HEK293 (cell line): ENCODE measurements at regions not wholly inside any gene's neighbourhood (a gene's known extent, or its start where the extent isn't known, plus 50 kb on each side); places are given as distances from the start of the nearest gene placed in this dataset.

Experiments
- FEZF1 ChIP-seq: fragments of 450-650 bp; formaldehyde crosslinking; IDR thresholded peaks from 2 replicates; pipeline ENCODE4 v1.5.1; 2016; ENCODE audit warnings: missing biosample characterization, missing genetic modification characterization
- GLI2 ChIP-seq: fragments of 450-650 bp; formaldehyde crosslinking; IDR thresholded peaks from 2 replicates; pipeline ENCODE4; 2017; ENCODE audit warnings: missing biosample characterization, missing genetic modification characterization, low read depth, borderline replicate concordance
- HOXA7 ChIP-seq: sonication (generic); formaldehyde crosslinking; IDR thresholded peaks from 2 replicates; pipeline ENCODE4 v1.8.1; 2022; ENCODE audit warnings: missing genetic modification reagents, borderline replicate concordance
- PBX3 ChIP-seq: sonication (generic); formaldehyde crosslinking; IDR thresholded peaks from 2 replicates; pipeline ENCODE4 v1.8.1; 2022; ENCODE audit warnings: mild to moderate bottlenecking, moderate library complexity, missing genetic modification reagents
- PRDM1 ChIP-seq: fragments of 450-650 bp; formaldehyde crosslinking; IDR thresholded peaks from 2 replicates; pipeline ENCODE4; 2016; ENCODE audit warnings: missing biosample characterization, missing genetic modification characterization
- RBAK ChIP-seq: fragments of 450-650 bp; formaldehyde crosslinking; IDR thresholded peaks from 2 replicates; pipeline ENCODE4 v1.5.1; 2016; ENCODE audit warnings: missing biosample characterization, missing genetic modification characterization
- TCF7L2 ChIP-seq: IDR thresholded peaks from 2 replicates; pipeline ENCODE4 v1.6.1; 2011; ENCODE audit warnings: low read depth, mild to moderate bottlenecking, inconsistent platforms, low read length, moderate library complexity, borderline replicate concordance
- ZBTB8A ChIP-seq: fragments of 450-650 bp; formaldehyde crosslinking; IDR thresholded peaks from 2 replicates; pipeline ENCODE4 v1.5.1; 2016; ENCODE audit warnings: missing biosample characterization, missing genetic modification characterization
- ZFHX2 ChIP-seq: fragments of 450-650 bp; formaldehyde crosslinking; conservative IDR thresholded peaks from 2 replicates; pipeline ENCODE4 v1.5.1; 2016; ENCODE audit warnings: missing biosample characterization, missing genetic modification characterization
- ZNF155 ChIP-seq: fragments of 450-650 bp; formaldehyde crosslinking; IDR thresholded peaks from 2 replicates; pipeline ENCODE4 v1.5.1; 2016; ENCODE audit warnings: missing biosample characterization, missing genetic modification characterization
- ZNF169 ChIP-seq: fragments of 450-650 bp; formaldehyde crosslinking; IDR thresholded peaks from 2 replicates; pipeline ENCODE4 v1.5.1; 2016; ENCODE audit warnings: missing biosample characterization, missing genetic modification characterization
- ZNF175 ChIP-seq: fragments of 450-650 bp; formaldehyde crosslinking; IDR thresholded peaks from 2 replicates; pipeline ENCODE4 v1.5.1; 2016; ENCODE audit warnings: missing biosample characterization, missing genetic modification characterization
- ZNF184 ChIP-seq: fragments of 450-650 bp; IDR thresholded peaks from 2 replicates; pipeline ENCODE4 v1.5.1; 2018; ENCODE audit warnings: missing biosample characterization, mild to moderate bottlenecking, missing genetic modification characterization
- ZNF23 ChIP-seq: fragments of 450-650 bp; formaldehyde crosslinking; IDR thresholded peaks from 2 replicates; pipeline ENCODE4 v1.5.1; 2016; ENCODE audit warnings: missing biosample characterization, missing genetic modification characterization, borderline replicate concordance
- ZNF239 ChIP-seq: fragments of 450-650 bp; formaldehyde crosslinking; IDR thresholded peaks from 2 replicates; pipeline ENCODE4 v1.5.1; 2016; ENCODE audit warnings: missing biosample characterization, missing genetic modification characterization
- ZNF248 ChIP-seq: fragments of 450-650 bp; formaldehyde crosslinking; IDR thresholded peaks from 2 replicates; pipeline ENCODE4 v1.5.1; 2017; ENCODE audit warnings: missing biosample characterization, missing genetic modification characterization
- ZNF302 ChIP-seq: fragments of 450-650 bp; formaldehyde crosslinking; IDR thresholded peaks from 2 replicates; pipeline ENCODE4 v1.5.1; 2016; ENCODE audit warnings: missing biosample characterization, missing genetic modification characterization, low read depth
- ZNF354C ChIP-seq: fragments of 450-650 bp; formaldehyde crosslinking; IDR thresholded peaks from 2 replicates; pipeline ENCODE4 v1.5.1; 2016; ENCODE audit warnings: missing biosample characterization, missing genetic modification characterization, low read depth, borderline replicate concordance
- ZNF48 ChIP-seq: fragments of 450-650 bp; formaldehyde crosslinking; IDR thresholded peaks from 2 replicates; pipeline ENCODE4 v1.5.1; 2016; ENCODE audit warnings: missing biosample characterization, missing genetic modification characterization
- ZNF518A ChIP-seq: fragments of 450-650 bp; formaldehyde crosslinking; conservative IDR thresholded peaks from 2 replicates; pipeline ENCODE4 v1.5.1; 2016; ENCODE audit warnings: low read depth, missing biosample characterization, missing genetic modification characterization
- ZNF621 ChIP-seq: fragments of 450-650 bp; formaldehyde crosslinking; IDR thresholded peaks from 2 replicates; pipeline ENCODE4 v1.5.1; 2017; ENCODE audit warnings: missing biosample characterization, missing genetic modification characterization
- ZNF624 ChIP-seq: fragments of 450-650 bp; formaldehyde crosslinking; IDR thresholded peaks from 2 replicates; pipeline ENCODE4 v1.5.1; 2017; ENCODE audit warnings: missing biosample characterization, missing genetic modification characterization
- ZNF658 ChIP-seq: fragments of 450-650 bp; formaldehyde crosslinking; IDR thresholded peaks from 2 replicates; pipeline ENCODE4; 2016; ENCODE audit warnings: missing biosample characterization, missing genetic modification characterization
- ZNF660 ChIP-seq: fragments of 450-650 bp; IDR thresholded peaks from 2 replicates; pipeline ENCODE4 v1.5.1; 2018; ENCODE audit warnings: missing biosample characterization, mild to moderate bottlenecking, missing genetic modification characterization
- ZNF704 ChIP-seq: fragments of 450-650 bp; formaldehyde crosslinking; IDR thresholded peaks from 2 replicates; pipeline ENCODE4 v1.5.1; 2016; ENCODE audit warnings: missing biosample characterization, missing genetic modification characterization
- ZNF791 ChIP-seq: fragments of 450-650 bp; formaldehyde crosslinking; IDR thresholded peaks from 2 replicates; pipeline ENCODE4 v1.5.1; 2016; ENCODE audit warnings: missing biosample characterization, missing genetic modification characterization
- ZNF792 ChIP-seq: fragments of 450-650 bp; formaldehyde crosslinking; IDR thresholded peaks from 2 replicates; pipeline ENCODE4 v1.5.1; 2016; ENCODE audit warnings: missing biosample characterization, missing genetic modification characterization
- ZNF837 ChIP-seq: fragments of 450-650 bp; formaldehyde crosslinking; IDR thresholded peaks from 2 replicates; pipeline ENCODE4 v1.5.1; 2016; ENCODE audit warnings: missing biosample characterization, missing genetic modification characterization
- ZSCAN23 ChIP-seq: fragments of 450-650 bp; formaldehyde crosslinking; IDR thresholded peaks from 2 replicates; pipeline ENCODE4 v1.5.1; 2016; ENCODE audit warnings: missing biosample characterization, missing genetic modification characterization
- TF ChIP-seq, protein P1 (sequence below): fragments of 450-650 bp; formaldehyde crosslinking; IDR thresholded peaks from 2 replicates; pipeline ENCODE4 v1.5.1; 2016; ENCODE audit warnings: missing biosample characterization, missing genetic modification characterization
- TF ChIP-seq, protein P2 (sequence below): fragments of 450-650 bp; formaldehyde crosslinking; IDR thresholded peaks from 2 replicates; pipeline ENCODE4 v1.5.1; 2016; ENCODE audit warnings: missing biosample characterization, missing genetic modification characterization

- TF ChIP-seq ZNF518A (tag by site-specific recombination): no peak
- TF ChIP-seq, protein P1, sequence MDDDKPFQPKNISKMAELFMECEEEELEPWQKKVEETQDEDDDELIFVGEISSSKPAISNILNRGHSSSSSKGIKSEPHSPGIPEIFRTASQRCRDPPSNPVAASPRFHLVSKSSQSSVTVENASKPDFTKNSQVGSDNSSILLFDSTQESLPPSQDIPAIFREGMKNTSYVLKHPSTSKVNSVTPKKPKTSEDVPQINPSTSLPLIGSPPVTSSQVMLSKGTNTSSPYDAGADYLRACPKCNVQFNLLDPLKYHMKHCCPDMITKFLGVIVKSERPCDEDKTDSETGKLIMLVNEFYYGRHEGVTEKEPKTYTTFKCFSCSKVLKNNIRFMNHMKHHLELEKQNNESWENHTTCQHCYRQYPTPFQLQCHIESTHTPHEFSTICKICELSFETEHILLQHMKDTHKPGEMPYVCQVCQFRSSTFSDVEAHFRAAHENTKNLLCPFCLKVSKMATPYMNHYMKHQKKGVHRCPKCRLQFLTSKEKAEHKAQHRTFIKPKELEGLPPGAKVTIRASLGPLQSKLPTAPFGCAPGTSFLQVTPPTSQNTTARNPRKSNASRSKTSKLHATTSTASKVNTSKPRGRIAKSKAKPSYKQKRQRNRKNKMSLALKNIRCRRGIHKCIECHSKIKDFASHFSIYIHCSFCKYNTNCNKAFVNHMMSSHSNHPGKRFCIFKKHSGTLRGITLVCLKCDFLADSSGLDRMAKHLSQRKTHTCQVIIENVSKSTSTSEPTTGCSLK (tag by site-specific recombination): no peak
- no peak for TF ChIP-seq ZNF354C
- no peak for TF ChIP-seq ZNF23 (tag by site-specific recombination)
- no peak for TF ChIP-seq TCF7L2
- no peak for TF ChIP-seq ZSCAN23
- no peak for TF ChIP-seq HOXA7 (CRISPR knock-in tag)
- peak; percentile 28; the same call in 1 of the 2 replicates for TF ChIP-seq ZBTB8A (tag by site-specific recombination)
- TF ChIP-seq ZNF184 (tag by site-specific recombination): no peak
- no peak for TF ChIP-seq ZNF155
- no peak for TF ChIP-seq ZNF169 (tag by site-specific recombination)
- no peak for TF ChIP-seq ZNF621
- no peak for TF ChIP-seq ZNF704 (tag by site-specific recombination)
- TF ChIP-seq ZFHX2: peak; percentile 55
- TF ChIP-seq ZNF624 (tag by site-specific recombination): no peak
- no peak for TF ChIP-seq ZNF792
- TF ChIP-seq, protein P2, sequence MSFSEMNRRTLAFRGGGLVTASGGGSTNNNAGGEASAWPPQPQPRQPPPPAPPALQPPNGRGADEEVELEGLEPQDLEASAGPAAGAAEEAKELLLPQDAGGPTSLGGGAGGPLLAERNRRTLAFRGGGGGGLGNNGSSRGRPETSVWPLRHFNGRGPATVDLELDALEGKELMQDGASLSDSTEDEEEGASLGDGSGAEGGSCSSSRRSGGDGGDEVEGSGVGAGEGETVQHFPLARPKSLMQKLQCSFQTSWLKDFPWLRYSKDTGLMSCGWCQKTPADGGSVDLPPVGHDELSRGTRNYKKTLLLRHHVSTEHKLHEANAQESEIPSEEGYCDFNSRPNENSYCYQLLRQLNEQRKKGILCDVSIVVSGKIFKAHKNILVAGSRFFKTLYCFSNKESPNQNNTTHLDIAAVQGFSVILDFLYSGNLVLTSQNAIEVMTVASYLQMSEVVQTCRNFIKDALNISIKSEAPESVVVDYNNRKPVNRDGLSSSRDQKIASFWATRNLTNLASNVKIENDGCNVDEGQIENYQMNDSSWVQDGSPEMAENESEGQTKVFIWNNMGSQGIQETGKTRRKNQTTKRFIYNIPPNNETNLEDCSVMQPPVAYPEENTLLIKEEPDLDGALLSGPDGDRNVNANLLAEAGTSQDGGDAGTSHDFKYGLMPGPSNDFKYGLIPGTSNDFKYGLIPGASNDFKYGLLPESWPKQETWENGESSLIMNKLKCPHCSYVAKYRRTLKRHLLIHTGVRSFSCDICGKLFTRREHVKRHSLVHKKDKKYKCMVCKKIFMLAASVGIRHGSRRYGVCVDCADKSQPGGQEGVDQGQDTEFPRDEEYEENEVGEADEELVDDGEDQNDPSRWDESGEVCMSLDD: no peak
- TF ChIP-seq ZNF791 (tag by site-specific recombination): no peak
- TF ChIP-seq FEZF1 (tag by site-specific recombination): no peak
- TF ChIP-seq ZNF48 (tag by site-specific recombination): no peak
- TF ChIP-seq GLI2 (tag by site-specific recombination): no peak
- TF ChIP-seq PRDM1 (tag by site-specific recombination): no peak
- TF ChIP-seq RBAK (tag by site-specific recombination): no peak
- no peak for TF ChIP-seq ZNF239
- peak; percentile 51; the same call in 1 of the 2 replicates for TF ChIP-seq ZNF660 (tag by site-specific recombination)
- TF ChIP-seq ZNF248 (tag by site-specific recombination): no peak
- TF ChIP-seq ZNF175 (tag by site-specific recombination): no peak
- TF ChIP-seq ZNF302: no peak
- no peak for TF ChIP-seq ZNF658 (tag by site-specific recombination)
- TF ChIP-seq PBX3: no peak
- TF ChIP-seq ZNF837: no peak
Observed at GRCh38 chr11:119791701-119792151, 62.7 kb upstream of the NECTIN1 start (continued).
